Keratinocyte (primary cell): ENCODE measurements at regions not wholly inside any gene's neighbourhood (a gene's known extent, or its start where the extent isn't known, plus 50 kb on each side); places are given as distances from the start of the nearest gene placed in this dataset.

Experiments used
- DNase-seq: peaks from one replicate; pipeline ENCODE4 v3.0.0-alpha.2; 2011; ENCODE audit warnings: low read depth, missing footprints, low spot score
- FAIRE-seq: peaks from 2 replicates; lab custom pipeline; 2011; peaks lifted over from hg19 to GRCh38; lab: Jason Lieb, UNC
- H2AFZ ChIP-seq: 2 replicates; pipeline ENCODE4 v1.6.0; 2012; ENCODE audit warnings: low read length, control low read depth, inconsistent platforms; ENCODE audit not compliant: control insufficient read depth
- H3K27ac ChIP-seq: 2 replicates; pipeline ENCODE4 v1.5.1; 2011; ENCODE audit warnings: low read length; ENCODE audit not compliant: control insufficient read depth, insufficient read depth
- H3K27me3 ChIP-seq: 3 replicates; pipeline ENCODE4 v1.6.0; 2011; ENCODE audit warnings: low read length; ENCODE audit not compliant: control insufficient read depth, insufficient read depth; ENCODE audit errors: extremely low read depth
- H3K36me3 ChIP-seq, 2 experiments: 2 replicates in 1 of 2; 3 replicates in 1 of 2; pipeline ENCODE4 v1.5.1; 2011; ENCODE audit warnings: low read length in 2 of 2, mild to moderate bottlenecking in 1 of 2; ENCODE audit not compliant: control insufficient read depth in 2 of 2, insufficient read depth in 2 of 2; ENCODE audit errors: extremely low read depth in 1 of 2
- H3K4me1 ChIP-seq: 3 replicates; pipeline ENCODE4 v1.5.1; 2011; ENCODE audit warnings: low read length; ENCODE audit not compliant: control insufficient read depth, insufficient read depth; ENCODE audit errors: extremely low read depth
- H3K4me2 ChIP-seq: 3 replicates; pipeline ENCODE4 v1.6.0; 2011; ENCODE audit warnings: low read depth, low read length; ENCODE audit not compliant: control insufficient read depth, insufficient read depth; ENCODE audit errors: extremely low read depth
- H3K4me3 ChIP-seq, 3 experiments: fragments of 200-600 bp in 1 of 3; sonication (generic) in 1 of 3; 2 replicates in 2 of 3; 3 replicates in 1 of 3; pipeline ENCODE4 v1.5.1; 2011 to 2016; ENCODE audit warnings: low read length in 3 of 3, mild to moderate bottlenecking in 3 of 3, control low read depth in 2 of 3, inconsistent platforms in 1 of 3, low read depth in 1 of 3, mixed read lengths in 1 of 3, mixed run types in 1 of 3, moderate library complexity in 1 of 3; ENCODE audit not compliant: control insufficient read depth in 2 of 3, insufficient read depth in 2 of 3; ENCODE audit errors: extremely low read depth in 1 of 3
- H3K79me2 ChIP-seq: 2 replicates; pipeline ENCODE4 v1.6.0; 2012; ENCODE audit warnings: low read length; ENCODE audit not compliant: control insufficient read depth, insufficient read depth
- H3K9ac ChIP-seq: 3 replicates; pipeline ENCODE4 v1.6.0; 2011; ENCODE audit warnings: low read length; ENCODE audit not compliant: control insufficient read depth, insufficient read depth; ENCODE audit errors: extremely low read depth
- H3K9me1 ChIP-seq: 3 replicates; pipeline ENCODE4 v1.6.0; 2011; ENCODE audit warnings: low read length; ENCODE audit not compliant: control insufficient read depth, insufficient read depth; ENCODE audit errors: extremely low read depth
- H3K9me3 ChIP-seq: 2 replicates; pipeline ENCODE4 v1.5.1; 2012; ENCODE audit warnings: low read depth, low read length; ENCODE audit not compliant: control insufficient read depth
- H4K20me1 ChIP-seq: 3 replicates; pipeline ENCODE4 v1.6.0; 2011; ENCODE audit warnings: low read length; ENCODE audit not compliant: control insufficient read depth, insufficient read depth; ENCODE audit errors: extremely low read depth
- CTCF ChIP-seq, 3 experiments: IDR thresholded peaks in 1 of 3; conservative IDR thresholded peaks in 1 of 3; optimal IDR thresholded peaks in 1 of 3; 2 replicates in 2 of 3; 3 replicates in 1 of 3; pipeline versions ENCODE3 to v1.5.1; 2011; ENCODE audit warnings: low read length in 3 of 3, mild to moderate bottlenecking in 3 of 3, moderate library complexity in 2 of 3, control low read depth in 1 of 3, inconsistent platforms in 1 of 3; ENCODE audit not compliant: insufficient read depth in 2 of 3; ENCODE audit errors: extremely low read depth in 1 of 3
- EZH2 ChIP-seq: IDR thresholded peaks from one replicate; pipeline ENCODE4 v1.6.1; 2012; ENCODE audit warnings: inconsistent platforms, mild to moderate bottlenecking, low read length, moderate library complexity
- dilution Hi-C: fragments of 300-500 bp; cut with MboI; formaldehyde crosslinking; loops from one replicate; pipeline ENCODE4 v1.7.0; 2020; ENCODE audit warnings: low sequenced_read_pairs; ENCODE audit not compliant: extremely low pct_ligation_motif_present

- no peak overlapping the region for H2AFZ ChIP-seq
- no peaks in the 10 kb centered on the region for H3K9me1 ChIP-seq
- H3K4me1 ChIP-seq, result no peaks in the 10 kb centered on the region
- H4K20me1 ChIP-seq, result no peaks in the 10 kb centered on the region
- no peak overlapping the region for H3K9ac ChIP-seq
- H3K79me2 ChIP-seq, result no peaks in the 10 kb centered on the region
- TF ChIP-seq EZH2 (no peak), CTCF (optimal IDR thresholded peaks at IDR 0.05 in 1 of 3, IDR thresholded peaks at IDR 0.05 in 1 of 3, conservative IDR thresholded peaks at IDR 0.05 in 1 of 3; ENCODE audit: extremely low read depth in 1 of 3, insufficient read depth in 2 of 3, low read length in 3 of 3) (no peak)
- DNase-seq, result no peak
- H3K4me3 ChIP-seq, result no peak overlapping the region
- dilution Hi-C loops, result no loop called here
- FAIRE-seq, result no peak
- H3K4me2 ChIP-seq, result no peak overlapping the region
- no peak overlapping the region for H3K27ac ChIP-seq
- no peaks in the 10 kb centered on the region for H3K36me3 ChIP-seq
- peaks cover 2% of the 10 kb centered on the region for H3K9me3 ChIP-seq
- H3K27me3 ChIP-seq, result no peaks in the 10 kb centered on the region
These were observed 166.1 kb downstream of the C11orf91 start for GRCh38 chr11:33534575-33534974.

DNA sequence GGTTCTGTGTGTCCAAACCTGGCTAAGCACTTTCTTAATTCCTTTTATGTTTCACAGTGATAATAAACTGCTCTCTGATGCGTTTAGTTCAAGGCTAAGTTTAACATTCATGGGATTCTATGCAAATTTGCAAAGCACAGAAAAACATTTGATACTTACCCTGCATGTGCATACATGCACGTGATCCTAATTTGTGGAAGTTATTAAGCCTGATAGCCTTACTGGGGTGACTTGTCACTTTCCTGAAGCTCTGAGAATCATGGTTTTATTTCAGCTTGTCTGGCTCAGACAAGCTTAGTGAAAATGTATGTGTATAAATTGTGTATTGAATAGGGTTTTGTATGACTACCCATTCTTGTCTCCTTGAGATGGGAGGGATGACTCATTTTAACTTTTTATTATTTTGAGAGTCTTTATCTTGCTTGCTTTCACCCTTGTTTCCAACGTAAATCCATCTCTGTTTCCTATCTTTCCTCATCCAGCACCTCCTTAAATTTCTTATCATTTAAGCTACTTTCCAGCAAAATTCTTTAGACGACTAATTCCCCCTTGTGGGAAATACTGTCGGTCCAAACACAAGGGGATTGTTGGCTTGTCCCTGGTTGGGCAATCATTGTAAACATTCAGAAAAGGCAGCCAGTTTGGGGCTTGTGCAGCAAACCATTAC lies 167.1 kb downstream of the C11orf91 start:
- dilution Hi-C loops, result no loop called here
- Histone ChIP-seq H3K36me3 (no peaks in the 10 kb centered on the region), H3K9me3 (peaks cover 2% of the 10 kb centered on the region), H3K4me3 (no peak overlapping the region), H3K4me1 (no peaks in the 10 kb centered on the region), H3K9ac (no peak overlapping the region), H3K27ac (no peak overlapping the region), H3K79me2 (no peaks in the 10 kb centered on the region), H4K20me1 (no peaks in the 10 kb centered on the region), H3K9me1 (no peaks in the 10 kb centered on the region), H3K4me2 (no peak overlapping the region), H2AFZ (no peak overlapping the region), H3K27me3 (no peaks in the 10 kb centered on the region)
- DNase-seq, result no peak
- TF ChIP-seq CTCF (optimal IDR thresholded peaks at IDR 0.05 in 1 of 3, IDR thresholded peaks at IDR 0.05 in 1 of 3, conservative IDR thresholded peaks at IDR 0.05 in 1 of 3; ENCODE audit: extremely low read depth in 1 of 3, insufficient read depth in 2 of 3, low read length in 3 of 3) (no peak), EZH2 (no peak)
- no peak for FAIRE-seq
